GM13976 (cell line): ENCODE measurements at regions not wholly inside any gene's neighbourhood (a gene's known extent, or its start where the extent isn't known, plus 50 kb on each side); places are given as distances from the start of the nearest gene placed in this dataset.

Source experiments
- DNase-seq: peaks from one replicate; pipeline ENCODE4 v3.0.0; 2012; ENCODE audit warnings: low spot score
- CTCF ChIP-seq: IDR thresholded peaks from 2 replicates; pipeline ENCODE4 v1.5.1; 2012; ENCODE audit warnings: borderline replicate concordance, mild to moderate bottlenecking; ENCODE audit not compliant: insufficient read depth; ENCODE audit errors: extremely low read depth, missing control alignments, control extremely low read depth
- in situ Hi-C: fragments of 300-500 bp; cut with MboI; formaldehyde crosslinking; loops from one replicate; pipeline ENCODE4 v1.12.0; 2022; ENCODE audit warnings: low sequenced_read_pairs, mixed read lengths, inconsistent platforms; ENCODE audit not compliant: unreplicated experiment

DNA sequence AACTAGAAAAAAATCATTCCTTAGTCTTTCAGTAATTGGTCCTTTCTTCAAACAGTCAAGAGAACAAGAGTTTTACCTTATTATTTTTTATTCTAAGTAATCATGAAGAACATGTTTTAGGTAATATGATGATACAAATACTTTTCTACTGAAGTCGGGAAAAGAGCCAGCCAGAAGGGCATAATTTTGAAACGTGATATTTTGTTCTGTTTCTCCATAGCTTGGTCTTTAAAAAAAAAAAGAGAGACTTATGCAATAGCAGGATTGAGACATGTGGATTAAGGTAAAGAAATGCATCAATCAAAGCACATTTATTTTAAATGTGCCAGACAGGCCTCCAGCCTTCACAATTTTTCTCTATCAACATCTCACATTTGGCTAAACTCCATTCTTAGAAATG is 1016.8 kb downstream of the CNTNAP5 start:
- no peak for DNase-seq
- TF ChIP-seq CTCF: no peak
- in situ Hi-C loops: no loop called here

GRCh38 chr2:125042727-125043126 is 1017.6 kb downstream of the CNTNAP5 start:
- DNase-seq: no peak
- in situ Hi-C loops: no loop called here
- no peak for TF ChIP-seq CTCF

- TF ChIP-seq CTCF: no peak
- in situ Hi-C loops: no loop called here
- no peak for DNase-seq
Observed at GRCh38 chr2:125070726-125071505, 1045.8 kb downstream of the CNTNAP5 start.

- TF ChIP-seq CTCF: no peak
- in situ Hi-C loops: no loop called here
- DNase-seq: no peak
Observed at GRCh38 chr2:125073440-125073839, 1048.4 kb downstream of the CNTNAP5 start.

DNA sequence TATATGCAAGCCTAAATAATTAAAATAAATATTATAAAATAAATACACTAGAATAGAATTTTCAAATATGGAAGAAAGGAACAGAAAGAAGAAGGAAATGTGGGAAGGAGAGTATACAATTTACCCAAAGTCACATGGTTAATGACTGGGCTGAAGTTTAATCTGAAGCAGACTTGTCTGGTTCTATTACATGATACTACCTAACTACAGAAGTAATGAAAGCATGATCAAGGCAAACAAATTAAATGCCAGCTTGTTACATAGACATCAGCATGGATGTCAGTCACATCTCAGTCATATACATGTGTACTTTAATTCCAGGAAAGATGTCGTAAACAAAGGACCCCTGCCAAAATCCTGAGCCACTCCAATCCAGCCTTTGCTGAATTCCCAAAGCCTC is 1060.8 kb downstream of the CNTNAP5 start:
- DNase-seq: no peak
- TF ChIP-seq CTCF: no peak
- in situ Hi-C loops: no loop called here

GRCh38 chr2:125086313-125087184 is 1061.5 kb downstream of the CNTNAP5 start:
- in situ Hi-C loops: no loop called here
- no peak for DNase-seq

More at GRCh38 chr2:125086313-125087184, 1061.5 kb downstream of the CNTNAP5 start:
- no peak for TF ChIP-seq CTCF
